GM21515 (cell line): ENCODE measurements at regions not wholly inside any gene's neighbourhood (a gene's known extent, or its start where the extent isn't known, plus 50 kb on each side); places are given as distances from the start of the nearest gene placed in this dataset.
"Not testable (repeated sequence)": the region's sequence is repeated elsewhere in the genome, so short reads cannot be mapped to it uniquely, and the experiment has no call there.

Experiments used
- ATAC-seq: cut with Tn5 transposase; IDR thresholded peaks from one replicate; pipeline ENCODE4 v1.9.1; 2021; ENCODE audit not compliant: unreplicated experiment

DNA sequence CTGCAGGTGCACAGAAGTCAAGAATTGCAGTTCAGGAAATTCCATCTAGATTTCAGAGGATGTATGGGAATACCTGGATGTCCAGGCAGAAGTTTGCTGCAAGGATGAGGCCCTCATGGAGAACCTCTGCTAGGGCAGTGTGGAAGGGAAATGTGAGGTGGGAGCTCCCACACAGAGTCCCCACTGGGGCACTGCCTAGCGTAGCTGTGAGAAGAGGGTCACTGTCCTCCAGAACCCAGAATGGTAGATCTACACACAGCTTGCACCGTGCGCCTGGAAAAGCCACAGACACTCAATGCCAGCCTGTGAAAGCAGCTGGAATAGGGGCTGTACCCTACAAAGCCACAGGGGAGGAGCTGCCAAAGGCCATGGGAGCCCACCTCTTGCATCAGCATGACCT is 681.4 kb downstream of the EPHA7 start:
- no peak for ATAC-seq

DNA sequence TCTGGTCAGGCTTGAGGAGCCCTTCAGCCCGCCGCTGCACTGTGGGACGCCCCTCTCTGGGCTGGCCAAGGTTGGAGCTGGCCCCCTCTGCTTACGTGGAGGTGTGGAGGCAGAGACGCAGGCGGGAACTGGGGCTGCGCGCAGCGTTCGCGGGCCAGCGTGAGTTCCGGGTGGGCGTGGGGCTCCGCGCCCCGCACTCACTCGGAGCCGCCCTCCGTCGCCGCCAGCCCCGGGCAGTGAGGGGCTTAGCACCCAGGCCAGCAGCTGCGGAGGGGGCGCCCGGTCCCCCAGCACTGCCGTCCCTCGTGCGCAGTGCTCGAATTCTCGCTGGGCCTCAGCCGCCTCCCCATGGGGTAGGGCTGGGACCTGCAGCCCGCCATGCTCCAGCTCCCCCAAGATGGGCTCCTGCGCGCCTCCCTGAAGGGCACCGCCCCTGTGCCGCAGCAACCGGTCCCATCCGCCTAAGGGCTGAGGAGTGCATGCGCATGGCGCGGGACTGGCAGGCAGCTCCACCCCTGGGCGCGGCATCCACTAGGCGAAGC is 695.9 kb downstream of the EPHA7 start:
- no peak for ATAC-seq

- no peak for ATAC-seq
Observed at GRCh38 chr6:92719773-92720172, 699.6 kb downstream of the EPHA7 start.

DNA sequence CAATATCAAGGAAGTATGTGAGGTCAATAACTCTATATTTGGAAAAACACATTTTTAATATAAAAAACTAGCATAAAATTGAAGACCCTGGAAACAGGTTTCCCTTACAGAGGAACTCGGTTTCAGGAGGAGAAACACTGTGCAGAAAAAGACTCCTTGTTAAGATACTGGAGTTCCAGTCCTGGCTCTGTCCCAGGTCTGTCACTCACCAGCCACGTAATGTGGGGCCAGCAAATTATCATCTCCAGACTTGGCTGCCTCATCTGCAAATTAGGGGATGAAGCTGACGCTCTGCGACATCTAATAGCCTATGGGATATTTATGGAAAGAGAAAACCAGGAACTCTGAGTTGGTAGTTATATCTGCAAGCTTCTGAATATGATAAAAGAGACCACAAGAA is 702.7 kb downstream of the EPHA7 start:
- no peak for ATAC-seq

DNA sequence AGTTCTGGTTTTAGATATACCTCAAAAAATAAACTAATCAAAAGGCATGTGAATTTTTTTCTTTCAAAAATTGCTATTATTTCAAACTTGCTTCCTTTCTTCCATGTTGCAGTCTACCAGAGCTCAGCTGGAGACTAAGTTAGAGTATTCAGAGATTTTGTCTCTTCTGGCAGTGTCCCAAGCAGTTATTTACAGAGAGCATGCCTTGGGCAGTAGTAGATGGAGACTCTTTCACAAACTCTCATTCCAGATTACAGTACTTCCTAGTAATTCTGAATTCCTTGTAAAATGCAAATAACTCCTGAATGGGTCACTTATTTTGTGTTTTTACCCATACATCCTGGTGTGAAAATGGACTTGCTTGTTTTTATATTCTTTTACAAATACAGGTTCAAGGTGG is 703.4 kb downstream of the EPHA7 start:
- ATAC-seq = no peak

DNA sequence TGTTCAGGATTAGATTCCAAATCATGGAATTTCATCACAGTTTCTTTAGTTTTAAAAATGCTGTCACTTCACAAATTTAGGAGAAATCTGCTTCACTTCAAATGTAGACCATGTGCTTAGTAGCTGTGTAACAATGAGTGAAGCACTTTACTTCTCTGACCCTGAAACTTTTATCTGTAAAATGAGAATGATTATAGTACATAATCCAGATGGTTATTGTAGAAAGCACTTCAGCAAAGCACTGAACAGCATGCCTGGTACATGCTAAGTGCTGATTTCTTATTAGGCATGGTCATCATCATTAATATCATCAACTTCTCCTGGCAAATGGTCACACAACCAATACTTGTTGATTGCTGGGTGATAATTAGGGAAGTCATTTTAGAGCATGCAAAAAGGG is 705.0 kb downstream of the EPHA7 start:
- no peak for ATAC-seq

DNA sequence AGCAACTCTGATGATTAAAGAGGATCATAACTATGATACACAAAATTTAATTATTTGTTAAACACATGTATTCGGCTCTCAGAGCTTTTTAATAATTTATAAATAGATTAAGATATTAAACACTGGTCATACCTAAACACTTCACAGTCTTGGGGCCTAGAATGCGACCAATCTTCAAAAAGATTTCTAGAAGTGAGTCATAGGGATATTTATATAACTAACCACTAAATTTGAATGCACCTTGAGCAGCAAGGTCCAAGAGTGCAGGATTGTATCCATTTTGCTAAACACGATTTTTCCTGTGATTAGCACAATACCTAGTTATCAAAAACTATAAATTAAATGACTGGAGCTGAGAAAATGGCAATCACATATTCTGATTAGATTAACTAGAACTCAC is 709.3 kb downstream of the EPHA7 start:
- no peak for ATAC-seq

- no peak for ATAC-seq
Observed at GRCh38 chr6:92708945-92709344, 710.4 kb downstream of the EPHA7 start.

DNA sequence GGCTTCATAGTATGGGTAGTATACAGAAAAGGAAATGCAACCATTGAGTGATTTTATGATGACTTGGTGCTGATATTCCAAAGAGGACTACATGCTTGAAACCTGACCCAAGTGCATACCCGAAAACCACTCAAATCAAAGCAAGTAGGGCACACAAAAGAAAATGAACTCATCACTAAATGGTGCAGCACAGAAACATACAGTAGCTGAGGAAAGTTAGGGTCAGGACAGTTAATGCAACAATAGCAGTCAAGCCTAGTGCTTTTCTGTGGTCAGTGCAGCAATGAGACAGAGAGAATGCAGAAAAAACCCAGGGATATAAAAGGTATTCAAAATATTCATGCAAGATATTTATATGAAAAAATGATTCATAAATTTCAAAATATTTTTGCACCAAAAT is 711.1 kb downstream of the EPHA7 start:
- no peak for ATAC-seq

- ATAC-seq = no peak
Observed at GRCh38 chr6:92706976-92707375, 712.4 kb downstream of the EPHA7 start.

DNA sequence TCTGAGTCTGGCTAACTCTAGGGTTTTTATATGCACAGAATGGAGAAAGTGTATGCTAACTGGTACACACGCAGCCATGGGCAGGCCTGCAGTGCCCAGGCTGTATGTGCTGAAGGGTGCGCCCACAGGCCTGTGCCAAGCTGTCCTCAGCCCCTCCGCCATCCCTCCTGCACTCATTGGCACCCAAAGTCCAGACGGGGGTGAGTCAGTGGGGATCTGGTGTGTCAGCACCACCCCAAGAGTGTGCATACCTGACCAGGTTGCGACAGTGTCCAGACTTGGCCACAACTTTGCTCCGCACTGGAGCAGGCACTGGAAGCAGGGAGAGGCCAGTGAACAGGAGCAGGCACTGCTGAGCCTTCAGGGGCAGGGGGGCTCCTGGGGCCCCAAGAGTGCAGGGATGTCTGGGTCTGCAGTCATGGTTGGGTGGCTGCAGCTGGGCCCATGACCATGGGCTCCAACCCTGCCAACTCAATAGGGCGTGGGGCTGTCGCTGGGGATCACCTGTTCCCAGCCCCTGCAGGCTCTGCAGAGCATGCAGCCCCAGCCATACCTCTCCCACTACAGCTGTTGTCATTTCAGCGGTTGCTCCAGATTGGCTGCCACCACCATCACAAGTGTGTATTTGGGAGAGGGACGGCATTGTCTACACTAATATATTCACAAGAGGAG is 717.8 kb downstream of the EPHA7 start:
- ATAC-seq = no peak

GRCh38 chr6:92700411-92700810 is 718.9 kb downstream of the EPHA7 start:
- ATAC-seq = no peak

DNA sequence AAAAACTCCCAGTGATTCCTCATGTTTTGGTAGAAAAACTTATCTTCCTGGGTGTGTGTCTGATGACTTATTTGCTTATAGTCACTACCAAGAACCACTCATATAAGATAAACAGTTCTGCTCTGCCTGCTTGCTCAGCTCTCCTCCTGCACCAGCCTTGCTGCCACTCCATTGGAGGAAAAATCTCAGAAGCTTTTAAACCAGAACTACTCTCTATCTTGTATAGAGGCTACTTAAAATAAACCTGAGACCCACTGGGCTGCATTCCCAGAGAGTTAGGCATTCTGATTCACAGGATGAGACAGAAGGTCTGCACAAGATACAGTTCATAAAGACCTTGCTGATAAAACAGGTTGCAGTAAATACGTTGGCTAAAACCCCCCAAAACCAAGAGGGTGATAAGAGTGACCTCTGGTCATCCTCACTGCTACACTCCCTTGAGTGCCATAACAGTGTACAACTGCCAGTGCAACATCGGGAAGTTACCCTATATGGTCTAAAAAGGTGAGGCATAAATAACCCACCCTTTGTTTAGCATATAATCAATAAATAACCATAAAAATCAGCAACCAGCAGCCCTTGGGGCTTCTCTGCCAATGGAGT is 728.3 kb downstream of the EPHA7 start:
- no peak for ATAC-seq

DNA sequence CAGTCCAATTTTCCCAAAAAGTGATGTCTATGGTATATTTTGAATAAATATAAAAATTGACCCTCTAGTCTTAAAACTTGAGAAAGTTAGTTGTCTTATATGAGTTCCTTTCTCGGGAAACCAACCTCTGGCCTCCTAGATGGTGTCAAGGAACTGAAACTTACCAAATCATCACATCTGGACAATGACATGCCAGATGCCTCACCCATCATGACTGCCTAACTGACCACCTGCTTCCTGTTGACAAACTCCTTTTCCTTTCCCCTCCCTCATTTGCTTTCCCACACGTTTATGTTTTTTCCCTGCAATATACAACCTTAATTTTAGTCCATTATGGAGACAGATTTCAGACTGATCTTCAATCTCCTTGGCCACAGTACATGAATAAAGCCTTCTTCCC is 731.0 kb downstream of the EPHA7 start:
- no peak for ATAC-seq

DNA sequence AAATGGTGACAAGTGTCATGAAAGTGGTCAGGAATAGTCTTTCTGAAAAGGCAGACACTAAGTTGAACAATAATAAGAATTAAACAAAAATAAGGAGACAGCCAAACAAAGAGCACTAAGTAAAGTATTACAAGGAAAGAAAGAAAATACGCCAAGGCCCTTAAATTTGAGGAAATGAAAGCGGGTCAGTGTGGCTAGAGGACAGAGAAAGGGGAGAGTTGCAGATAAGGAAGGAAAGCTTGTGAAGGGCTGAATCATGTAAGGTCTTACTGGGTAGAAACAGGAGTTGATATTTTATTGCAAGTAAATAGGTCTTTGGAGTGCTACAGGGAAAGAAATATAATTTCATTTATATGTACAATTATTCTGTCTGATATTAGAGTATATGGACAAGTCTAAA is 732.1 kb downstream of the EPHA7 start:
- no peak for ATAC-seq

- ATAC-seq = no peak
Observed at GRCh38 chr6:92684386-92684785, 735.0 kb downstream of the EPHA7 start.

GRCh38 chr6:92683748-92684147 is 735.6 kb downstream of the EPHA7 start:
- no peak for ATAC-seq

- ATAC-seq = no peak
Observed at GRCh38 chr6:92682516-92683398, 736.6 kb downstream of the EPHA7 start.

- no peak for ATAC-seq
Observed at GRCh38 chr6:92681401-92681800, 738.0 kb downstream of the EPHA7 start.

DNA sequence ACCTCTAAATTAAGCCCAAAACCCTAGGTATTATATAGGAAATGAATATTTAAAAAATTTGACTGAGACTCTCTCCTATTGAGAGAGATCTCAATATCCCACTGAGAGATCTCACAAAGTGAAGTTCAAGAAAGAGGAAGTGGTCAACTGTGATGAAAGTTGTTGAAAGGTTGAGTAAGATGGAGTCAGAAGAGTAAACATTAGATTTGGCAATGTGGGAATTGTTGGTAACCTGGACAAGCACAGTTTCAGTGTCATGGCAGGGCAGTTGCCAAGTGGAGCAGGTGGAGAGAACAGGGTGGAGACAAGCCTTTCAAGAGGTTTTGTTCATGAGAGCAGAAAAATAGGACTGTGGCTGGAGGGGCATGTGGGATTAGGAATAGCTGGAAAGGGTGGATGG is 747.9 kb downstream of the EPHA7 start:
- not testable (repeated sequence) for ATAC-seq

DNA sequence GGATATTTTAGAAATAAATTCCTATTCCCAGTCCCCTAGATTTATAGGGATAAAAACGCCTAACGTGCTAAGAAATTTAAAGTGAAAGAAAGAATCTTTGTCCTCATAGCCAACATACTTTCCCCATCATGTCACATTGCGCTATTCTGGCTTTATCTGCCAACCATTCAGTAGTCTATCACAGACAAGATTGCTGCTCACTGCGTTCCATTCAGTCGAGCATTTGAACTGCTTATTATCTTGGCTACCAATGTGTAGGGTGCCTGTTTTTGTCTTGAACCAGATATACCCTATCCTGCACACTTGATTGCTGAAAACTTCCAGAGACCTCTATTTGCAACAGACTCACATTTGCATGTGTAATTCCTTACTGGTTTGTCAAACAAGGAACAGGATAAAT is 751.5 kb downstream of the EPHA7 start:
- ATAC-seq = no peak
